GM23248 (cell line): ENCODE measurements at regions not wholly inside any gene's neighbourhood (a gene's known extent, or its start where the extent isn't known, plus 50 kb on each side); places are given as distances from the start of the nearest gene placed in this dataset.

Experiments
- DNase-seq: peaks from one replicate; pipeline ENCODE4 v3.0.0-alpha.2; 2015
- H2AFZ ChIP-seq: fragments of 200-600 bp; sonication (generic); 2 replicates; pipeline ENCODE4 v1.6.1; 2016; ENCODE audit warnings: antibody characterized with exemption
- H3F3A ChIP-seq: fragments of 200-600 bp; sonication (generic); 2 replicates; pipeline ENCODE4 v1.6.1; 2016; ENCODE audit warnings: mild to moderate bottlenecking, antibody characterized with exemption, mixed run types; ENCODE audit not compliant: insufficient read depth
- H3K27ac ChIP-seq: fragments of 200-600 bp; sonication (generic); 2 replicates; pipeline ENCODE4 v1.5.1; 2016; ENCODE audit warnings: mild to moderate bottlenecking
- H3K27me3 ChIP-seq: fragments of 200-600 bp; sonication (generic); replicated peaks from 2 replicates; pipeline ENCODE4 v1.6.1; 2016; ENCODE audit warnings: mild to moderate bottlenecking; ENCODE audit not compliant: insufficient read depth
- H3K36me3 ChIP-seq: fragments of 200-600 bp; sonication (generic); 2 replicates; pipeline ENCODE4 v1.6.1; 2016; ENCODE audit warnings: low read depth, mild to moderate bottlenecking
- H3K4me1 ChIP-seq: fragments of 200-600 bp; sonication (generic); 2 replicates; pipeline ENCODE4 v1.6.1; 2016; ENCODE audit warnings: mild to moderate bottlenecking; ENCODE audit not compliant: insufficient read depth
- H3K4me2 ChIP-seq: fragments of 200-600 bp; sonication (generic); one replicate; pipeline ENCODE4 v1.6.1; 2016; ENCODE audit warnings: mild to moderate bottlenecking; ENCODE audit not compliant: unreplicated experiment
- H3K4me3 ChIP-seq: fragments of 200-600 bp; sonication (generic); 2 replicates; pipeline ENCODE4 v1.5.1; 2016; ENCODE audit warnings: mild to moderate bottlenecking
- H3K79me2 ChIP-seq: fragments of 200-600 bp; sonication (generic); 2 replicates; pipeline ENCODE4 v1.6.1; 2016; ENCODE audit warnings: mild to moderate bottlenecking; ENCODE audit not compliant: insufficient read depth
- H3K9ac ChIP-seq: fragments of 200-600 bp; sonication (generic); 2 replicates; pipeline ENCODE4 v1.6.1; 2016; ENCODE audit warnings: mild to moderate bottlenecking
- H3K9me2 ChIP-seq: fragments of 200-600 bp; sonication (generic); 2 replicates; pipeline ENCODE4 v1.6.1; 2016; ENCODE audit warnings: mixed run types, mild to moderate bottlenecking, moderate library complexity; ENCODE audit not compliant: insufficient read depth
- H3K9me3 ChIP-seq: fragments of 200-600 bp; sonication (generic); one replicate; pipeline ENCODE4 v1.6.1; 2017; ENCODE audit warnings: low read depth
- H4K20me1 ChIP-seq: fragments of 200-600 bp; sonication (generic); 2 replicates; pipeline ENCODE4 v1.6.0; 2016; ENCODE audit not compliant: insufficient read depth
- EZH2 ChIP-seq: fragments of 200-600 bp; sonication (generic); IDR thresholded peaks from 2 replicates; pipeline ENCODE4 v1.6.1; 2018; ENCODE audit warnings: antibody characterized with exemption, mild to moderate bottlenecking; ENCODE audit not compliant: insufficient read depth, poor library complexity, severe bottlenecking
- EZH2phosphoT487 ChIP-seq: fragments of 200-600 bp; sonication (generic); IDR thresholded peaks from 2 replicates; pipeline ENCODE4 v1.6.1; 2018; ENCODE audit warnings: antibody characterized with exemption, moderate library complexity, mild to moderate bottlenecking, low read depth; ENCODE audit not compliant: insufficient read depth
- WGBS, 2 experiments: methylation state at CpG; one replicate each; pipeline ENCODE4 v1.1.6; 2015 to 2017; ENCODE audit warnings: low lambda C conversion rate in 2 of 2, low coverage in 1 of 2; ENCODE audit errors: missing lambda C conversion rate in 2 of 2; 5-methylcytosine and 5-hydroxymethylcytosine counted together
- in situ Hi-C: fragments of 300-500 bp; cut with MboI; formaldehyde crosslinking; loops from 2 replicates; pipeline ENCODE4 v1.15.0; 2020

- Histone ChIP-seq H3K4me3 (no peak overlapping the region), H3K27me3 (no peaks in the 10 kb centered on the region), H3K9me3 (no peaks in the 10 kb centered on the region), H3K79me2 (no peaks in the 10 kb centered on the region), H3K4me1 (no peaks in the 10 kb centered on the region), H3K36me3 (no peaks in the 10 kb centered on the region), H2AFZ (no peak overlapping the region), H3F3A (no peaks in the 10 kb centered on the region), H3K27ac (no peak overlapping the region), H3K9ac (no peak overlapping the region), H4K20me1 (no peaks in the 10 kb centered on the region), H3K4me2 (no peak overlapping the region), H3K9me2 (no peaks in the 10 kb centered on the region)
- WGBS, 2 experiments: 49 to 64% methylated on average over 4 of the region's 4 CpGs
- TF ChIP-seq EZH2 (no peak), EZH2phosphoT487 (no peak)
- in situ Hi-C loops: no loop called here
- no peak for DNase-seq
These were observed 498.3 kb downstream of the IRX1 start for GRCh38 chr5:4093970-4094369.

- H3K4me3 ChIP-seq: no peak overlapping the region
- in situ Hi-C loops: no loop called here
- H3K27ac ChIP-seq: no peak overlapping the region
- no peaks in the 10 kb centered on the region for H3K79me2 ChIP-seq
- no peak for TF ChIP-seq EZH2phosphoT487
- no peak for TF ChIP-seq EZH2
- no peaks in the 10 kb centered on the region for H3K36me3 ChIP-seq
- 54 to 59% methylated on average over 14 of the region's 14 CpGs for WGBS, 2 experiments
- no peaks in the 10 kb centered on the region for H3K9me2 ChIP-seq
- H3K9ac ChIP-seq: no peak overlapping the region
- no peaks in the 10 kb centered on the region for H3K4me1 ChIP-seq
- H3K27me3 ChIP-seq: no peaks in the 10 kb centered on the region
- H3K9me3 ChIP-seq: no peaks in the 10 kb centered on the region
- H4K20me1 ChIP-seq: no peaks in the 10 kb centered on the region
- H3F3A ChIP-seq: no peaks in the 10 kb centered on the region
- no peak for DNase-seq
- H3K4me2 ChIP-seq: no peak overlapping the region
- no peak overlapping the region for H2AFZ ChIP-seq
These were observed 500.4 kb downstream of the IRX1 start for GRCh38 chr5:4095918-4096630.

GRCh38 chr5:4097199-4097598 is 501.6 kb downstream of the IRX1 start:
- DNase-seq: no peak
- in situ Hi-C loops: no loop called here
- H3K27me3 ChIP-seq: no peaks in the 10 kb centered on the region
- no peak overlapping the region for H3K9ac ChIP-seq
- H3F3A ChIP-seq: no peaks in the 10 kb centered on the region
- H3K79me2 ChIP-seq: no peaks in the 10 kb centered on the region
- H4K20me1 ChIP-seq: no peaks in the 10 kb centered on the region
- H2AFZ ChIP-seq: no peak overlapping the region
- H3K4me1 ChIP-seq: no peaks in the 10 kb centered on the region
- H3K4me2 ChIP-seq: no peak overlapping the region
- WGBS, 2 experiments: 52 to 59% methylated on average over 6 of the region's 6 CpGs
- no peaks in the 10 kb centered on the region for H3K9me2 ChIP-seq
- no peaks in the 10 kb centered on the region for H3K9me3 ChIP-seq
- no peak overlapping the region for H3K4me3 ChIP-seq
- TF ChIP-seq EZH2 (no peak), EZH2phosphoT487 (no peak)
- H3K36me3 ChIP-seq: no peaks in the 10 kb centered on the region
- no peak overlapping the region for H3K27ac ChIP-seq

GRCh38 chr5:4098226-4098625 is 502.6 kb downstream of the IRX1 start:
- Histone ChIP-seq H3K4me2 (no peak overlapping the region), H3K4me1 (no peaks in the 10 kb centered on the region), H3K4me3 (no peak overlapping the region), H3K9ac (no peak overlapping the region), H3K27me3 (no peaks in the 10 kb centered on the region), H3K9me3 (no peaks in the 10 kb centered on the region), H3K9me2 (no peaks in the 10 kb centered on the region), H3K36me3 (no peaks in the 10 kb centered on the region), H4K20me1 (no peaks in the 10 kb centered on the region), H3K27ac (no peak overlapping the region), H3F3A (no peaks in the 10 kb centered on the region), H2AFZ (no peak overlapping the region), H3K79me2 (no peaks in the 10 kb centered on the region)
- WGBS, 2 experiments: 50 to 60% methylated on average over 8 to 9 of the region's 9 CpGs
- DNase-seq: no peak
- TF ChIP-seq EZH2phosphoT487 (no peak), EZH2 (no peak)
- in situ Hi-C loops: no loop called here
